ENCODE measurements at regions not wholly inside any gene's neighbourhood (a gene's known extent, or its start where the extent isn't known, plus 50 kb on each side); places are given as distances from the start of the nearest gene placed in this dataset.

DNA sequence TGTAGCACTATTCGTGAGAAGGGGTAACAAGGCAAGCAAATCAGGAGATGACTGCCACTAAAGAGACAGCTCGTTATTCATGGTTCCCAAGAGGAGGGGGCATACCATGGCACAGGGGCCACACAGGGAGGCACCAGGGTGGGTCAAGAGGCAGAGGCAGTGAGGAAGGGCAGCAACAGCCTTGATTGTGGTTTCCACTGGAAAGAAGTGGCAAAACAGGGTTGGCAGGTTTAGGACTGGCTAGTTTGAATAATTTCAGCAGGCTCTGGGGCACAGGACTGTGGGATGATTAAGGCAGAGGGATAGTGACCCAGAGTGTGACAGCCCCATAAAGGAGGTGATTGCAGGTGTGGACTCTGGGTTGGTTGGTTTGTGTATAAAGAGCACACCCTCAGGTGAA is 188.9 kb downstream of the CBLN1 start:
- intact Hi-C loops (cut with DNase I; ENCODE audit: low total_unique reads) = no loop called here
- Histone ChIP-seq H3K27me3 (no peaks in the 10 kb centered on the region), H3K9me3 (no peaks in the 10 kb centered on the region), H3K4me3 (no peak overlapping the region), H3K27ac (no peak overlapping the region), H3K36me3 (no peaks in the 10 kb centered on the region), H3K4me1 (no peaks in the 10 kb centered on the region)
- WGBS, 5 donors = 58 to 74% (median 67%) methylated on average over 2 of the region's 2 CpGs
- TF ChIP-seq POLR2AphosphoS5 (IDR thresholded peaks at IDR 0.05) (no peak), EP300 (IDR thresholded peaks at IDR 0.05) (no peak), POLR2A (IDR thresholded peaks at IDR 0.05) (no peak)
- TF ChIP-seq, protein P1, sequence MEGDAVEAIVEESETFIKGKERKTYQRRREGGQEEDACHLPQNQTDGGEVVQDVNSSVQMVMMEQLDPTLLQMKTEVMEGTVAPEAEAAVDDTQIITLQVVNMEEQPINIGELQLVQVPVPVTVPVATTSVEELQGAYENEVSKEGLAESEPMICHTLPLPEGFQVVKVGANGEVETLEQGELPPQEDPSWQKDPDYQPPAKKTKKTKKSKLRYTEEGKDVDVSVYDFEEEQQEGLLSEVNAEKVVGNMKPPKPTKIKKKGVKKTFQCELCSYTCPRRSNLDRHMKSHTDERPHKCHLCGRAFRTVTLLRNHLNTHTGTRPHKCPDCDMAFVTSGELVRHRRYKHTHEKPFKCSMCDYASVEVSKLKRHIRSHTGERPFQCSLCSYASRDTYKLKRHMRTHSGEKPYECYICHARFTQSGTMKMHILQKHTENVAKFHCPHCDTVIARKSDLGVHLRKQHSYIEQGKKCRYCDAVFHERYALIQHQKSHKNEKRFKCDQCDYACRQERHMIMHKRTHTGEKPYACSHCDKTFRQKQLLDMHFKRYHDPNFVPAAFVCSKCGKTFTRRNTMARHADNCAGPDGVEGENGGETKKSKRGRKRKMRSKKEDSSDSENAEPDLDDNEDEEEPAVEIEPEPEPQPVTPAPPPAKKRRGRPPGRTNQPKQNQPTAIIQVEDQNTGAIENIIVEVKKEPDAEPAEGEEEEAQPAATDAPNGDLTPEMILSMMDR (IDR thresholded peaks at IDR 0.05) = no peak
- no peak for DNase-seq

DNA sequence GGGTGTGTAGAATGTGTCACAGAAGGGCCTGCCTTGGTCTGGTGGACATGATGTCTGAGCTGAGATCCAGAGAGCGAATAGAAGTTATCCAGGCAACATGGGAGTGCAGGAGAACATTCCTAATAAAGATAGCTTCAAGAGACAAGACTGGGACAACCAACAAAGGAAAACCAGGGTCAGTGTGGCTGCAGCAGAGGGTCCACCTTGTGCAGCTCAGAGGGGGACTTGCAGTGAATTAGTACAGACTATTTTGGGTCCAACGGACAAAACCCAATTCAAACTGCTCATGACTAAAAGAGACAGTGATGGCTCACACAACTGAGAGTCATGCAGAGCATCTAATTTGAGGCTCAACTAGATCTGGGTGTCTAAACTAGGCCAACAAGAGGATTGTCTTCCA is 192.1 kb downstream of the CBLN1 start:
- Histone ChIP-seq H3K27me3 (no peaks in the 10 kb centered on the region), H3K9me3 (peaks cover 0 to 13% (median 5%) of the 10 kb centered on the region in 4 donors), H3K4me3 (no peak overlapping the region), H3K4me1 (no peaks in the 10 kb centered on the region), H3K27ac (no peak overlapping the region), H3K36me3 (no peaks in the 10 kb centered on the region)
- intact Hi-C loops (cut with DNase I; ENCODE audit: low total_unique reads) = no loop called here
- TF ChIP-seq EP300 (IDR thresholded peaks at IDR 0.05) = no peak
- TF ChIP-seq POLR2A (IDR thresholded peaks at IDR 0.05) = no peak
- no peak for TF ChIP-seq POLR2AphosphoS5 (IDR thresholded peaks at IDR 0.05)
- TF ChIP-seq, protein P1 (IDR thresholded peaks at IDR 0.05) = no peak
- DNase-seq = no peak
- WGBS, 5 donors = 68 to 91% (median 76%) methylated on average over 2 of the region's 2 CpGs

DNA sequence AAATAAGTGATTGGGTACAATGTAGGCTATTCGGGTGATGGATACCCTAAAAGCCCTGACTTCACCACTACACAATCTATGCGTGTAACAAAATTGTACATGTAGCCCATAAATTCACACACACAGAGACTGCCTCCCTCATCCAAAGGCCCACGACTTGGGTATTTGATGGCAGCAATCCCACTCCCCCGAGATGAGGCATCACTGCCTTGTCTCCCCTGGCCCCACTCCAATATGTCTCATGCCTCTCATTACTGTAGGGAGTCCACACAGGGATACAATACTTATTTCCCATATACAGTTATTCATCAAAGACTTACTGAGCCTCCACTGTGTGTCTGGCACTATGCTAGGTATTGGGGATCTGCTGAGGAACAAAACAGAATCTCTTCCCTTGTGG is 192.6 kb downstream of the CBLN1 start:
- no peaks in the 10 kb centered on the region for H3K27me3 ChIP-seq

DNA sequence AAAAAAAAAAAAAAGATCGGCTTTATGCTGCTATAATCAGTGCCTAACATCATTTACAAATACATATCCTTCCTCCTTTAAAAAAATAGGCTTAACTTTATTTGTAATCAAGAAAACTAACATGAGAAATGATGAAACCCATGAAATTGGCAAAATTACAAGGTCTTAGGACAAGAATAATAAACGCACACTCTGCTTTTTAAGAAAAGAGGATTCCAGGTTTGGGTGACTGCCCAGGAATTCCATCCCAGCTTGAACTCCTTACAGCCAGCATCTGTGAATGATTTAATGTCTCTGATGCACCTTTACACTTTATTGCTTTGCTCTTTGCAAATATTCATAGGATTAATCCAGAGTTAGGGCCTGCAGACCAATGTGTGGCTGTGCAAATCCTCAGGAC is 196.0 kb downstream of the CBLN1 start:
- peaks cover 0 to 19% (median 8%) of the 10 kb centered on the region in 4 donors for H3K9me3 ChIP-seq
- WGBS, 5 donors = 61 to 83% (median 72%) methylated on average over 2 of the region's 2 CpGs
- H3K27me3 ChIP-seq = no peaks in the 10 kb centered on the region
- peak in 1 of 2 donors; percentile 38 for DNase-seq
- no peak overlapping the region for H3K27ac ChIP-seq
- no peaks in the 10 kb centered on the region for H3K36me3 ChIP-seq
- no peak overlapping the region for H3K4me3 ChIP-seq
- TF ChIP-seq, protein P1 (IDR thresholded peaks at IDR 0.05) = no peak
- TF ChIP-seq EP300 (IDR thresholded peaks at IDR 0.05) = no peak
- no peak for TF ChIP-seq POLR2AphosphoS5 (IDR thresholded peaks at IDR 0.05)
- TF ChIP-seq POLR2A (IDR thresholded peaks at IDR 0.05) = no peak
- intact Hi-C loops (cut with DNase I; ENCODE audit: low total_unique reads) = no loop called here
- no peaks in the 10 kb centered on the region for H3K4me1 ChIP-seq

More for the DNA sequence above, 192.6 kb downstream of the CBLN1 start:
- H3K4me1 ChIP-seq = no peaks in the 10 kb centered on the region
- no peaks in the 10 kb centered on the region for H3K36me3 ChIP-seq
- no peak overlapping the region for H3K27ac ChIP-seq
- no peak overlapping the region for H3K4me3 ChIP-seq
- intact Hi-C loops (cut with DNase I; ENCODE audit: low total_unique reads) = no loop called here
- TF ChIP-seq EP300 (IDR thresholded peaks at IDR 0.05) = no peak
- TF ChIP-seq, protein P1 (IDR thresholded peaks at IDR 0.05) = no peak
- no peak for TF ChIP-seq POLR2AphosphoS5 (IDR thresholded peaks at IDR 0.05)
- no peak for TF ChIP-seq POLR2A (IDR thresholded peaks at IDR 0.05)
- peaks cover 0 to 18% (median 6%) of the 10 kb centered on the region in 4 donors for H3K9me3 ChIP-seq
- WGBS, 5 donors = 64 to 88% (median 83%) methylated on average over 4 of the region's 4 CpGs
- no peak for DNase-seq
